Endothelial cell of umbilical vein (primary cell): ENCODE measurements at regions not wholly inside any gene's neighbourhood (a gene's known extent, or its start where the extent isn't known, plus 50 kb on each side); places are given as distances from the start of the nearest gene placed in this dataset.

Experiments
- BruUV-seq: library from RNA; stranded (reverse); fragments of 400-500 nt; replicated peaks from 2 replicates; lab custom pipeline; 2021; lab: Mats Ljungman, UMichigan
- CTCF ChIA-PET: fragments of 300-600, 350-600 bp; sonication (Branson Sonifier 250); formaldehyde crosslinking; loops from one replicate; lab custom pipeline; 2021; ENCODE audit warnings: antibody characterized with exemption, inconsistent platforms; lab: Charles Lee
- POLR2A ChIA-PET: fragments of 300-600, 350-600 bp; sonication (Branson Sonifier 250); formaldehyde crosslinking; loops from one replicate; lab custom pipeline; 2021; ENCODE audit warnings: antibody characterized with exemption, inconsistent platforms; lab: Charles Lee
- DNase-seq: peaks from one replicate; pipeline ENCODE4 v3.0.0-alpha.2; 2011; ENCODE audit warnings: low read depth, low spot score
- FAIRE-seq: peaks from 2 replicates; lab custom pipeline; 2011; peaks lifted over from hg19 to GRCh38; lab: Jason Lieb, UNC
- H2AFZ ChIP-seq: 2 replicates; pipeline ENCODE4 v1.6.0; 2012; ENCODE audit warnings: low read depth, low read length, control low read depth, inconsistent platforms
- H3K27ac ChIP-seq: 2 replicates; pipeline ENCODE4 v1.5.1; 2011; ENCODE audit warnings: low read depth, mild to moderate bottlenecking, control low read depth, low read length, moderate library complexity; ENCODE audit not compliant: insufficient read depth
- H3K27me3 ChIP-seq, 2 experiments: 2 replicates each; pipeline versions ENCODE4 v1.6.0 to v1.6.1; 2011; ENCODE audit warnings: low read length in 2 of 2, mixed read lengths in 1 of 2; ENCODE audit not compliant: control insufficient read depth in 2 of 2, insufficient read depth in 2 of 2
- H3K36me3 ChIP-seq, 2 experiments: 2 replicates in 1 of 2; 3 replicates in 1 of 2; pipeline ENCODE4 v1.5.1; 2011; ENCODE audit warnings: low read length in 2 of 2, mild to moderate bottlenecking in 1 of 2, moderate library complexity in 1 of 2; ENCODE audit not compliant: control insufficient read depth in 2 of 2, insufficient read depth in 2 of 2; ENCODE audit errors: extremely low read depth in 1 of 2
- H3K4me1 ChIP-seq: 3 replicates; pipeline ENCODE4 v1.5.1; 2011; ENCODE audit warnings: mild to moderate bottlenecking, low read length; ENCODE audit not compliant: control insufficient read depth, insufficient read depth; ENCODE audit errors: extremely low read depth
- H3K4me2 ChIP-seq: 2 replicates; pipeline ENCODE4 v1.6.1; 2011; ENCODE audit warnings: low read length, control low read depth, mixed read lengths; ENCODE audit not compliant: insufficient read depth
- H3K4me3 ChIP-seq, 3 experiments: fragments of 200-600 bp in 1 of 3; sonication (generic), shearing (Covaris generic) in 1 of 3; replicated peaks in 1 of 3; 2 replicates each; pipeline ENCODE4 v1.5.1; 2011 to 2016; ENCODE audit warnings: control low read depth in 3 of 3, low read length in 3 of 3, mild to moderate bottlenecking in 2 of 3, inconsistent platforms in 1 of 3, low read depth in 1 of 3, moderate library complexity in 1 of 3; ENCODE audit not compliant: insufficient read depth in 1 of 3
- H3K79me2 ChIP-seq: 2 replicates; pipeline ENCODE4 v1.6.0; 2012; ENCODE audit warnings: low read length, inconsistent platforms; ENCODE audit not compliant: control insufficient read depth, insufficient read depth
- H3K9ac ChIP-seq: replicated peaks from 2 replicates; pipeline ENCODE3; 2011; ENCODE audit warnings: low read length, control low read depth; ENCODE audit not compliant: insufficient read depth; ENCODE audit errors: extremely low read depth
- H3K9me1 ChIP-seq: replicated peaks from 3 replicates; pipeline ENCODE4 v1.6.0; 2011; ENCODE audit warnings: mild to moderate bottlenecking, low read length; ENCODE audit not compliant: control insufficient read depth, insufficient read depth; ENCODE audit errors: extremely low read depth
- H3K9me3 ChIP-seq: replicated peaks from 2 replicates; pipeline ENCODE4 v1.5.1; 2012; ENCODE audit warnings: low read length, inconsistent platforms; ENCODE audit not compliant: control insufficient read depth, insufficient read depth
- H4K20me1 ChIP-seq: replicated peaks from 2 replicates; pipeline ENCODE3; 2011; ENCODE audit warnings: mild to moderate bottlenecking, low read length; ENCODE audit not compliant: control insufficient read depth, insufficient read depth; ENCODE audit errors: extremely low read depth
- EZH2 ChIP-seq: IDR thresholded peaks from 2 replicates; pipeline ENCODE4 v1.6.1; 2012; ENCODE audit warnings: borderline replicate concordance, low read depth, mild to moderate bottlenecking, moderate library complexity, low read length, inconsistent platforms; ENCODE audit not compliant: severe bottlenecking
- FOS ChIP-seq: IDR thresholded peaks from 2 replicates; pipeline ENCODE4 v1.6.1; 2011; ENCODE audit warnings: mild to moderate bottlenecking, low read length, moderate library complexity, borderline replicate concordance; ENCODE audit not compliant: insufficient read depth
- GATA2 ChIP-seq: IDR thresholded peaks from 2 replicates; pipeline ENCODE4 v1.7.0; 2011; ENCODE audit warnings: low read depth, mild to moderate bottlenecking, moderate library complexity, mixed read lengths, low read length; ENCODE audit not compliant: insufficient read length, insufficient read depth
- JUN ChIP-seq: IDR thresholded peaks from 2 replicates; pipeline ENCODE4 v1.6.1; 2011; ENCODE audit warnings: borderline replicate concordance, low read depth; ENCODE audit not compliant: insufficient read length, insufficient read depth
- MYC ChIP-seq: IDR thresholded peaks from one replicate; pipeline ENCODE4 v1.6.1; 2011; ENCODE audit warnings: mild to moderate bottlenecking, low read depth, low read length
- POLR2A ChIP-seq: IDR thresholded peaks from 2 replicates; pipeline ENCODE4 v1.6.1; 2012; ENCODE audit warnings: low read depth, mild to moderate bottlenecking, control low read depth, low read length
- POLR2AphosphoS5 ChIP-seq: IDR thresholded peaks from 2 replicates; pipeline ENCODE4 v1.6.1; 2012; ENCODE audit warnings: low read depth, mild to moderate bottlenecking, control low read depth, low read length, moderate library complexity; ENCODE audit not compliant: insufficient read depth
- dilution Hi-C: fragments of 300-500 bp; cut with MboI; formaldehyde crosslinking; loops from one replicate; pipeline ENCODE4 v1.15.0; 2019; ENCODE audit warnings: low sequenced_read_pairs; ENCODE audit not compliant: extremely low pct_ligation_motif_present
- intact Hi-C: fragments of 100-400 bp; cut with micrococcal nuclease; formaldehyde crosslinking; loops from one replicate; pipeline ENCODE4 v1.10.0; 2022
- TF ChIP-seq, protein P1 (sequence below), 2 donors: IDR thresholded peaks; 1 replicate in 1 of 2; 2 replicates in 1 of 2; pipeline ENCODE4 v1.5.1; 2011; ENCODE audit warnings: low read length in 2 of 2, mild to moderate bottlenecking in 2 of 2, moderate library complexity in 2 of 2, control low read depth in 1 of 2, inconsistent platforms in 1 of 2, low read depth in 1 of 2; ENCODE audit not compliant: insufficient read depth in 1 of 2; ENCODE audit errors: extremely low read depth in 1 of 2
- TF ChIP-seq, protein P2 (sequence below): IDR thresholded peaks from 2 replicates; pipeline ENCODE4 v1.6.1; 2011; ENCODE audit not compliant: insufficient read depth, insufficient read length

- CTCF ChIA-PET, result interaction anchor here (2.4 kb wide), 1 partner anchor 13 kb away, joined by 7 read pairs; no protein-coding TSS in a partner anchor
- Histone ChIP-seq H3K4me1 (no peaks in the 10 kb centered on the region), H3K4me3 (no peak overlapping the region), H3K9me3 (no peaks in the 10 kb centered on the region), H3K27ac (no peak overlapping the region), H4K20me1 (no peaks in the 10 kb centered on the region), H3K79me2 (no peaks in the 10 kb centered on the region), H3K9ac (no peak overlapping the region), H3K4me2 (no peak overlapping the region), H2AFZ (no peak overlapping the region), H3K27me3 (no peaks in the 10 kb centered on the region), H3K9me1 (no peaks in the 10 kb centered on the region), H3K36me3 (no peaks in the 10 kb centered on the region)
- intact Hi-C loops, result no loop called here
- no TSS peak for BruUV-seq
- POLR2A ChIA-PET, result no interaction called here
- TF ChIP-seq, protein P1, sequence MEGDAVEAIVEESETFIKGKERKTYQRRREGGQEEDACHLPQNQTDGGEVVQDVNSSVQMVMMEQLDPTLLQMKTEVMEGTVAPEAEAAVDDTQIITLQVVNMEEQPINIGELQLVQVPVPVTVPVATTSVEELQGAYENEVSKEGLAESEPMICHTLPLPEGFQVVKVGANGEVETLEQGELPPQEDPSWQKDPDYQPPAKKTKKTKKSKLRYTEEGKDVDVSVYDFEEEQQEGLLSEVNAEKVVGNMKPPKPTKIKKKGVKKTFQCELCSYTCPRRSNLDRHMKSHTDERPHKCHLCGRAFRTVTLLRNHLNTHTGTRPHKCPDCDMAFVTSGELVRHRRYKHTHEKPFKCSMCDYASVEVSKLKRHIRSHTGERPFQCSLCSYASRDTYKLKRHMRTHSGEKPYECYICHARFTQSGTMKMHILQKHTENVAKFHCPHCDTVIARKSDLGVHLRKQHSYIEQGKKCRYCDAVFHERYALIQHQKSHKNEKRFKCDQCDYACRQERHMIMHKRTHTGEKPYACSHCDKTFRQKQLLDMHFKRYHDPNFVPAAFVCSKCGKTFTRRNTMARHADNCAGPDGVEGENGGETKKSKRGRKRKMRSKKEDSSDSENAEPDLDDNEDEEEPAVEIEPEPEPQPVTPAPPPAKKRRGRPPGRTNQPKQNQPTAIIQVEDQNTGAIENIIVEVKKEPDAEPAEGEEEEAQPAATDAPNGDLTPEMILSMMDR (IDR thresholded peaks at IDR 0.05; ENCODE audit: extremely low read depth in 1 of 2, insufficient read depth in 1 of 2, low read depth in 1 of 2, low read length in 2 of 2), result no peak
- TF ChIP-seq JUN (no peak), GATA2 (no peak)
- no peak for FAIRE-seq
- DNase-seq, result no peak
- dilution Hi-C loops, result no loop called here
These were observed 270.8 kb upstream of the ACTBL2 start for GRCh38 chr5:57753446-57753845.

GRCh38 chr5:57751710-57752109 lies 269.1 kb upstream of the ACTBL2 start:
- Histone ChIP-seq H3K4me3 (no peak overlapping the region), H3K4me2 (no peak overlapping the region), H3K9ac (no peak overlapping the region), H3K79me2 (no peaks in the 10 kb centered on the region), H3K27me3 (no peaks in the 10 kb centered on the region), H4K20me1 (no peaks in the 10 kb centered on the region), H2AFZ (no peak overlapping the region), H3K36me3 (no peaks in the 10 kb centered on the region), H3K9me3 (no peaks in the 10 kb centered on the region), H3K4me1 (no peaks in the 10 kb centered on the region), H3K27ac (no peak overlapping the region), H3K9me1 (no peaks in the 10 kb centered on the region)
- ChIA-PET POLR2A (no interaction called here), CTCF (no interaction called here)
- dilution Hi-C loops (no loop called here), intact Hi-C loops (no loop called here)
- TF ChIP-seq MYC, result no peak
- TF ChIP-seq, protein P1 (IDR thresholded peaks at IDR 0.05; ENCODE audit: extremely low read depth in 1 of 2, insufficient read depth in 1 of 2, low read depth in 1 of 2, low read length in 2 of 2), result no peak
- no peak for TF ChIP-seq EZH2
- no peak for TF ChIP-seq FOS
- TF ChIP-seq POLR2AphosphoS5, result no peak
- TF ChIP-seq GATA2, result no peak
- no peak for TF ChIP-seq POLR2A
- TF ChIP-seq, protein P2, sequence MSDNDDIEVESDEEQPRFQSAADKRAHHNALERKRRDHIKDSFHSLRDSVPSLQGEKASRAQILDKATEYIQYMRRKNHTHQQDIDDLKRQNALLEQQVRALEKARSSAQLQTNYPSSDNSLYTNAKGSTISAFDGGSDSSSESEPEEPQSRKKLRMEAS, result no peak
- no peak for TF ChIP-seq JUN
- BruUV-seq, result no TSS peak
- no peak for DNase-seq
- FAIRE-seq, result no peak
